G401.6 (cell line): ENCODE measurements at regions not wholly inside any gene's neighbourhood (a gene's known extent, or its start where the extent isn't known, plus 50 kb on each side); places are given as distances from the start of the nearest gene placed in this dataset.

ENCODE experiments used
- FAIRE-seq: peaks from 2 replicates; lab custom pipeline; 2012; peaks lifted over from hg19 to GRCh38; lab: Jason Lieb, UNC

DNA sequence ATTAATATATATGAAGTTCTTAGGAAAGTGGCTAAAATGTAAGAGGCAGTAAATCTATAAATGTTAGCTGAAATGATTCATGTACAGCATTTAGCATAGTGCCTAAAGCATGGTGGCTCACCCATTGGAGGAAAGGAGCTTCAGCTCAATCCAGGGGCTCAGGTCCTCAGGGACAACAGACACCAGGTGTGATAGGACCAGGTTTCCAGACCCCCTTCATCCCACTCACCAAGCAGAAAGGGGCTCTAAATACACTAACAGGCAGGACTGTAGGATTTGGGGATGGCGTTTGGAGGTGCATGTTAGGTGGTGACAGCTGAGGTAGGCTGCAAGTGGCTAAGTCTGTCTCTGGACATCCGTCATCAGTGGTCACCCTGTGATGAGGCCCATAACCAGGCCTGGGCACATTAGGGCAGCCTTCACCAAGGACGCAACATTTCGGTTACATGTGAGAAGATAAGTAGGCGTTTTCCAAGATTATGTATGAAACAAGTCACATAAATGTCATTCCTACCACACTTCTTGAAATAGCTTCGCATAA, 233.1 kb downstream of the C1orf94 start:
- no peak for FAIRE-seq

DNA sequence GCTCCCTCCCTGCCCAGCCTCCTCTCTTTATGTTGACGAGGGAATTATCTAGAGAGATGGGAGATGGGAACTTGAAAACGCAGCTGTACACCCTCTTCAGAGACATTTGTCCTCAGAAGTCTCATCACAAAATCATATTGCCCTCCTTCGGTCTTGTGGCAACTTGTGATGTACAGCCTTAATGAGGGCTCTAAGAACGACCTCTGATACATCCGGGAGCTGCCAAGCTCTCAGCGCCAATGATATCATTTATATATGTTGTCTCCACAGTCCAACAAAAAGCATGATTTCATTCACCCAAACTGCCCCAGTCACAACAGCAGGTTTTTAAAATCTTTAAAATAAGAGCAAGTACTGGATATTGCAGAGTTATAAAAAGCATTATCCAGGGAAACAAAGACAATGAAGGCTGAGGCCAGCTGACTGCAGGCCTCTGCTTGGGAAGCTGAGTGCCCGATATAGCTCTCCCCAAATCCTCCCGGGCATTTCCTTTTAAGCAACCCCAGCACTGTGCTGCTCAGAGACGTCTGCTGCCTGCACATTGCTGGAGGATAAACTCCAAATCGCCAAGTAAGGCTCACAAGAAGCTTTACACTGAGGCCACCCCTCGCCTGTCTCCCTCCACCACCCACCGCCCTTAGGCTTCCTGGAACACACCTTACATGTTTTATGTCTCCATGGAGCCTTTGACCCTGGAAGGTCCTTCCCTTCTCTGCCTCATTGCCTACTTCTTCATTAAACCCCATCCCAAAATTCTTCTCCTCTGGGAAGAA, 236.1 kb downstream of the C1orf94 start:
- FAIRE-seq: no peak

DNA sequence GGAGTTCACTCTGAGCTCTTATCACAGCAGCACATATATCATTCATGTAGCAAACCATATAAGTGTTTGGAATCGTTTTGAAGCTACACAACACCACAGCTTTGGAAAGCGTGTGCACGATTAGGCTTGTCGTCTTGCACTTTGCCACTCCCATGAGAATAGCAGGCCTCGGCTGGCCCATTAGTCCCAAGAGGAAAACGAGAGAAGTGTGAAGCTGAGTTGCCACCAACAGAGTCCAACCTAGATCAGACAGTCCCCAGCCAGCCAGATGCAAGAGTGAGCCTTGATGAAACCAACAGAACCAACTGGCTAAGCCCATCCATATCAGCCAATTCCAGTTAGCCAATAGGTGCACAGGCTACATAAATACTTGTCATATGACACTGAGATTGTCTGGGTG, 238.4 kb downstream of the C1orf94 start:
- FAIRE-seq: no peak

DNA sequence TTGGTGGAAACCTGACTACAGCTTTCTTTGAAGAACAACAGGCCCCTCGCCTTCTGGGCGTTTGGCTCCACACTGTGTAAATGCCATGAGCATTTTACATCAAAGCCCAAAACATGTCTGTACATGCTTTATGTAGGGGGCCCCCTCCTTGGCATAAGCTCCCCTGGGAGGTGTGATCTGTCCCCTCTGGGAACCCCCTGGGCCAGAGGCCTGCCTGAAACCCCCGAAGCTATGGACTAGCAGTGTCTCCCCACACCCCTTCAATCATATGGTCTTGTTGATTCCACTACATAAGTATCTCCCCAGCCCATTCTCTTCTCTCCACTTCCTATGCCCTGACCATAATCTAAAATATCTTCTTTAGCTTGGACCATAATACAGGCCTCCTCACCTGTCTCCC, 241.5 kb downstream of the C1orf94 start:
- no peak for FAIRE-seq

DNA sequence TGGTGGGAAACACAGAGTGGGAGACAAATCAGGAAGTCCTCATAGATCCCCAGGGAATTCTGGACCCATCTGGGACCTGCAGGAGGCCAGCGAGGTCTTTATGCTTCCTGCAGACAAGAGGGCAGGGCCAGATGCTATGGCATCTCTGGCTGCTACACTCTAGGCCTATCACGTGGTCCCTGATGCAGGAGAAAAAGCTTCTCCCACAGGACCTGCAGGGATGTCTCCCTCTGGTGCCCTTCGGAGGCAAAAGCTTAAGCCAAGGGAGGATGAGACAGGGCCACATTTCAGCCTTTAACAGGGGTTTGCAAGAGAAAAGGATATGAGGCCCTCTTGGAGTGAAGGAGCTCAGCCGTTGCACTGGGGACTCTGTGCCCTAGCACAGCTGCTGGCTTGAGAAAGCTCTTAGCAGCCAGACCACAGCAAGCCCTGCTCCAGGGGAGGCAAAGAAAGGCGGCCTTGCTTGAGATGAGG, 243.0 kb downstream of the C1orf94 start:
- no peak for FAIRE-seq

DNA sequence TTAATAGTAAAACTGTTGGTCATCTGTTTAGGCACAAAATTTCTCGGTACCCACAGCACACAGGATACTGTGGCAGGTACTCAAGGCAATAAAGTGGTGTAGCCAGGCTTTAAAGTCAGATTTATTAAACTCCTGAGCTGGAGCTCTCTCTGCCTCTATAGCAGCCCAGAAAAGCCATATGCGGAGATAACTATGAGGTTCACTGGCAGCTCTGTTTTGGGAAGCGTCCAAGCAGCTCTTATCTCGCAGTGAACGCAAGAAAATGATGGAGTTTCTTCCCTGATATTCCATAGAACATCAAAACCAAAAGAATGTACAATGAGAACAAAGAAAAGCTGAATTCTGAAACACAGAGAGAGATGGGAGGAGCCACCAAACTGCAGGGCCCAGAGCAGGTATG, 248.3 kb downstream of the C1orf94 start:
- FAIRE-seq: no peak

DNA sequence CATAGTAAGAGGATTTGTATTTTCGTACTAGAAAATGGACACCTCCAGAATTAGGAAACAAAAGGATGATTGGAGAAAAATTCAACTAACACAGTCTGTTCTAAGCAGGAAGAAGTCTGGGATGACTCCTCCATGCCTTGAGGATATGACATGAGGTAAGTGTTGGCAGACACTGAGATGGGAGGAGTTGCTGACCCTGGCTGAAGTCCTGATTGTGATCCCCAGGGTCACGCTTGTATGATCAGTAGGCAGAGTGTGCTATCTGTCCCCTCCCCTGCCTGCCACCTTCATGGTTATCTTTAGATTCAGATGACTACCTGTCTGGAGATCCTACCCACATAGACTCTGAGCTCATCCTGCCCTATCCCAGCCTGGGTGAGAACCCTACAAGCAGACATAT, 249.1 kb downstream of the C1orf94 start:
- FAIRE-seq: no peak

DNA sequence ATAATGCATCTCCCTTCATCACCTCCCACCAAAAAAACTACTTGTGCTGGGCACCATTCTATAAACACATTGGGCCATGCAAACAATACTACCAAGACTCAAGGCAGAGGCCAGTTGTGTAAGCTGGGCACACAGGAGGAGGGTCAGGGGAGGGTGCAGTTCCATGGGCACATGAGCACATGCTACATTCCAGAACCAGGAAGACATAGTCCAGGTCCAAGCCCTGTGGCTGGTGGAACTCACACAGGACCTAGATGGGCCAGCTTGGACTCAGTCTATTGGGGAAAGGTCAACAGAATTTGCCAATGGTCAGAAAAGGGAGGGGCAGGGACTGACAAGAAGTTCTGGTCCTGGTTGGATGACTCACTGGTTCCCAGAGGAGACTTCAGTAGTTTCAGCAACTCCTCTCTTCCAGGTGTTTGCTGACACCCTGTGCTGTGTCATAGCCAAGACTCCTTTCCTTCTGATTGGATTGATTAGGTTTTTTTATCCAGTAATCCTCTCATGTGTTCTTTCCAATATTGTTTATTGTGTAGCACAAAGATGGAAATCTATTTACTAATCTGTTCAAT, 249.7 kb downstream of the C1orf94 start:
- no peak for FAIRE-seq

DNA sequence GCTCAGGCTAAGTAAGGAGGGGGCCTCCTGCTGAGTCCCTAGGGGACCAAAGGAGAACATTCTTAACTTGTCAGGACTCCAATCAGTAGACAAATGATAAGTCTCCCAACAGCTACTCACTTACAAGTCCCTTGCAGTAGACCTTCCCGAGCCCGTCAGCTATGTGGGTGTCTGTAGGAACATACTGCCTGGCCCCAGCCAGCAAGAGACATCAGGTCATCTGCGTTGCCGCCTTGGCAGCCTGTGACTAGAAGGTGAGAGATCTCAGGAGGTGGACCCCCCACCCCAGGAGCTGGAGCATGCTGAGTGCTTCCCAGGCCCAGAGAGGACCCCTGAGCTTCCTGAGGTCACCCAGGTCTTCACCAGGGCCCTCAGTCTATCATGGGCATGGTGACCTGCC, 250.5 kb downstream of the C1orf94 start:
- no peak for FAIRE-seq

DNA sequence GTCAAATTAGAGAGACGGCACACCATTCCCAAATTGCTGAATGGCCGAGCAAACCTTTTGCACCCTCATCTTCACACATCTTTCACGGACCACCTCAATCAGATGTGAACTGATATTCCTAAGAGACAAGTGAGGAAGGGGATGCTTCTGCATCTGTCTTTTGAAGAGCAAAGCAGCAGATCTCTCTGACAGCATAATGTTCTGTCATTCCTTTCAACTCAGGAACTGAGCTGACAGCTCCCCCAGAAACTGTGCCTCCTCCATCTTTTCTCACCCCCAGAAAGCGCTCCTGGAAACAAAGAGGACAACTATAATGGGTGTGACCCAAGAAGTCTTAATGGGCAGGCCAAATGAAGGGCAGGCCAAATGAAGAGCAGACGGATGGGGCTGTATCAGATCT, 256.4 kb downstream of the C1orf94 start:
- FAIRE-seq: no peak

DNA sequence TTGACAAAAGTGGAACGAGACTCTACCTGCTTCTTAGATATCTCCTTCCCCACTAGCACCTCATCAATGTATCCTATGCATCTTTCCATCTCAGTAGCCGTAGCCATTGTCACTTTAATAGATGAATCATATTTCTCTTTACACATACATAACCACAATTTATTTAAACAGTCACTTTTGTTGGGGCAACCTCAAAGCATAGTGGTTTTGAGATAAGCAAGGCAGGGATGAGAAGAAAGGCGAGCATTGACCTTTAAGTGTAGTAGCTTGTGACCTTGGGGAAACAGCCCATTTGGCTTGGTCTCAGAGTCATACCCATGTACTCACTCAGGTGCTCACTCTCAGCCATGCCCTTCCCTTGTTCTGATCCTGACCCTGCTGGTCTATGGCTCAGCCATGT, 260.1 kb downstream of the C1orf94 start:
- no peak for FAIRE-seq

DNA sequence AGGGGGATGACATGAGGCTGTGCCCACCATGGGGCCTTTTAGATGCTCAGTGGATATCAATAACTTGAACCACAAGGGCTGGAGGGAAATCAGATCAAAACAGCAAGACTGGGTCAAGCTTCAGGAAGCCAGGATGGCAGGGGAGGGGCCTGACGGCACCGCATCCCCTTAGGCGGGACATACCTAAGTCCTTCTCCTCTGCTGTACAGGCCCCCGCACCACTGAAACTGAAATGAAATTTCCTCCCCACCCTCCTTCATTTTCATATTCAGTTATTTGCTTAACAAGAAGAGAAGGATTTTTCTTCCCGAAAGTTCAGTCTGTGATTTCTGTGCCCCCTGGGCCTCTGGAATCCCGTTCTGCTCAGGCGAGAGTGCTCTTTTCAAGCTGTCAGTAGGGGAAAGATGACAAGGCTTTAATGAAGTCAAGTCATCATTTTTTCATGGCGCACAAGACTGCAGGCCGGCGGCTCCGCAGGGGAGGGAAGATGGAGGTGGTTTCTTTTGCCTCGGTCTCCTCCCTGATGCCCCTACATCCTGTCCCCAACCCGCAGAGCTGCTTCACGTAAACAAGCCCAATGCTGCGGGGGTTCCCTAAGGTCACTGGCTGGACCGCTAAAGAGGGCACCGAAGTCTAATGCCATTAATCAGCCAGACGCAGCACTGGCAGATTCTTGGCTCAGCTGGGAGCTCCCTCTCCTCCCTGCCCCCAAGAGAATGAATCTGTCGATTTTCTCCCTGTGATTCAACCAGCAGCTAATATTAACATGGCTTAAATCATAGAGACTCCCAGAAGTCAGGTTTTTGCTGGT, 264.8 kb downstream of the C1orf94 start:
- FAIRE-seq: no peak

DNA sequence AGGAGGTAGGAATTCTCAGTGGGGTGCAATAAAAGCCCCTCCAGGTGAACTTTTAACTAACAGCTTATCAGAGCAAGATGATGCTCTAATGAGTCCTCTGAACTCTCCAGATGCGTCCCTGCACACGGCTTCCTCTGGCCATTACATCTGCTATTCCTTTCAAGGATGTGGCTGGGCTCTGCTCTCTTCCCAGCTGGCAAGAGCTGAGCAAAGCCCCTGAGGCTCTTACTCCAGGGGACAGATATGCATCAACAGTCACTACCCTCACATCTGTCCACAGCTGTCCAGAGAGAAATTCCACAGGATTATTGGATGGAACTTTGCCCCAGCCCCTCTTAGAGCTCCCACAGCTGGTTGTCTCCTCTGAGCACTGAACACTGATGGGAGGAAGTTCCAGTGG, 267.8 kb downstream of the C1orf94 start:
- no peak for FAIRE-seq

DNA sequence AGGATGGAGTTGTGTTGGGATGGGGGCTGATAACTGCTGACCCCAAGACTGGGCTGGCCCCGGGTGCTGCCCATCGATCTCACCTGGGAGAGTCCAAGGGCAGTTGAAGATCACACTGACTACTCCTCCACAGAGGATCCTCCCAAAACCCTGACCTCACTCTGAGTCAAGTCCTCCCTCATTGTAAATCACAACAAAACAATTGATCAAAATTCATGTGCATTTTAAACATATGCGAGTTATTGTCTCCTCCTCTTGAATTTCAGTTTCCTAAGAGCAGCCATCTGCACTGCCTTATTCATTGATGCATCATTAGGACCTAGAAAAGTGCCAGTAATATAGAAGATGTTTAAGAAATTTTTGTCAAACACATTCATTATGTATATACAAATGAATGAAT, 273.6 kb downstream of the C1orf94 start:
- FAIRE-seq: no peak

DNA sequence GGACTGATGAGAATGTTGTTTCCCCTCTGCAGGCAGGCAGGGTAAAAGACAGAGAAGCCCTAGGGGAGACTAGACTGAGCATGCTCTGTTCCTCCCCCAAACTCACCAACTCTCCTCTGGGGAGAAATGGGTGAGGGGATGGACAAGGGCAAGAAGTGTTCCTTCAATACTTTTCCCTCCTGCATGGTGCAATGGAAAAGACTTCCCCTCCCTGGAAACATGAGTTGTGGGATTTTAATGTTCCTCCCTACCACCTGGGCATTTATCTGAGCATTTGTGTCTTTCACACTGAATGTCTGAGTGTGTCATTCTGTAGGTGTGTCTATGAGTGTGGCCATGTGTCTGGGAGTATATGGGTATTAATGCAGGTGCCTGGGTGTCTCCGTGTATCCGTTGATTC, 275.7 kb downstream of the C1orf94 start:
- no peak for FAIRE-seq

DNA sequence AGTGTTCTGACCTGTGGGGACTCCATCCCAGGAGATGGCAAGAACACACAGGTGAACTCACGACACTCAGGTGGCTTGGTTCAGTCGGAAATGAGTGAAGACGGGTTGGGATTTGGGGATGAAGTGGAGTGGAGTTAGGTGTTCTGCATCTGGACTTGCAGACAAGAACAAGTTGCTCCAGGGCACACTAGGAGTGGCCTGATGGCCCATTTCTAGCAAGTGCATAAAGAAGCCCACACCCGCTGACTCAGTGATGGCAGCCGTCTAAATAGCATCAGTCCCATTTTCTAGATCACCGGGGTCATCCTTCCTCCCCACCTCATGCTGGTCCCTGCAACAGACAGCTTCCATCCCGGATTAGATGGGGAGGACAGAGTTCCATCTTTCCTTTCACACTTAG, 278.4 kb downstream of the C1orf94 start:
- FAIRE-seq: no peak

DNA sequence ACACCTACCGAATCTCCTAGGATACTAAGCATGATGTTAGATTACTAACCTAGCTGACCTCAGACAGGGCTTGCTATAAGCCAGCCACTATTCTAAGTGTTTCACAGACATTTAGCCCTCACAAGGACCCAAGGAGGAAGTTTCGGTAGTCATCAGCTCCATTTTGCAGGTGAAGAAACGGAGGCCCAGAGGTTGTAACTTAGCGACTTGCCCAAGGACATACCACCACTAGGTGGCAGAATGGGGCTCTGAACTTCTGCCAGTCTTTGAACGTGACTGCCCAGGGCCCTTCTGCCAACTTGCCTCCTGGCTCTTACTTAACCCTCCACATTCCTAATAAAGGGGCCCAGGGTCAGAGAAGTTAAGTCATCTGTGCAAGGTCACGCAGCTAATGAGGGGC, 283.5 kb downstream of the C1orf94 start:
- no peak for FAIRE-seq

DNA sequence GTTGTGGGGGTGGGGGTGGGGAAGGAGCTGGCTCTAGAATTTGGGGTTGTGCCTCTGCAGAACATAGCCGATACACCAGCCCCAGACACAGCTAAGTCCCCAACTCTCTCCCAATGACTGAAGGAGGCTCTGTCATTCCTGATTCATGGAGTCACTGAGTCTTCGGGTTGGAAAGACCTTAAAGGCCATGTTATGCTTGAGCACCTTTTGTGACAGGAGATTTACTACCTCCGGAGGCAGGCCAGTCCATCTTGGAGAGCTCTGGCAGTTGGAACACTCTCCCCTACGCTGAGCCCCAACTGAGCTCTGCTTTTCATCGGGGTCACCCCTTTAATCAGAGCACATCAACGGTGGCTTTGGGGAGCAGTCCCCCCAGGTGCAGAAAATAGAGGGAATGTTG, 284.4 kb upstream of the GJB5 start:
- FAIRE-seq: no peak

DNA sequence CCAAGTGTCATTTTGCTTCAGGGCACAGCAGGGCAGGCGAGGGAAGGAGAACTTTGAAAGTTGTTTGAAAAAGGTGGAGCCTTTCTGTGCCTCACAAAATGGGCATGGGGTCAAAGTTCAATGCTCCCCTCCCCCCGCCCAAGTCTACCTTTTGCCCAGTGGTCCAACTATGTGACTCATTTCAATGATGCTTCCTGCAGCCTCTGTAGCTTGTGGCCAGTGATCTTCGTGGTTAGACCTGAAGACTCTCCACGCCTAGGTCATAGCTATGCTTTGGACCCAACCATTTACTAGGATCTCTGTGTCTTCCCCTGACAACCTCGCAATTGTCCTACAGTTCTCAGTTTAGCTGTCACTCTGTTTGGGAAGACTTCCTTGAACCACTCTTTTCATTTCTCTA, 280.3 kb upstream of the GJB5 start:
- FAIRE-seq: no peak

DNA sequence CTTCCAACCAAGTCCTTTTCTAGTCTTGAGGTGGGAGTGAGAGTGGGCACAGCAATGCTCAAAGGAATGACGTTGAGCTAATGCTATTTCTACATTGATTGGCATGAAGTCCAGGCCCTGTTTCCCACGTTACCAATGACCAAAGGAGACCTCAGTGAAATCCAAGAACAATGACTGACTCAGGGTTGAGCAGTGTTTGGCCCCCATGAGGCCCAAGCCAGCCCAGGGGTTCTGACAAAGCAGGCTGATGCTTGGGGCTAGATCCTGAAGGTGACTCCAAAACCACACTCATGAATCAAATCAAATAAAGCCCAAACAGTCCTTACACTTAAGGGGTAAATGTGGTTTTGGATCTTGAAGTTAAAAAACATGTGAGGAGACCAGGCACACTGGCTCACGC, 278.5 kb upstream of the GJB5 start:
- no peak for FAIRE-seq

DNA sequence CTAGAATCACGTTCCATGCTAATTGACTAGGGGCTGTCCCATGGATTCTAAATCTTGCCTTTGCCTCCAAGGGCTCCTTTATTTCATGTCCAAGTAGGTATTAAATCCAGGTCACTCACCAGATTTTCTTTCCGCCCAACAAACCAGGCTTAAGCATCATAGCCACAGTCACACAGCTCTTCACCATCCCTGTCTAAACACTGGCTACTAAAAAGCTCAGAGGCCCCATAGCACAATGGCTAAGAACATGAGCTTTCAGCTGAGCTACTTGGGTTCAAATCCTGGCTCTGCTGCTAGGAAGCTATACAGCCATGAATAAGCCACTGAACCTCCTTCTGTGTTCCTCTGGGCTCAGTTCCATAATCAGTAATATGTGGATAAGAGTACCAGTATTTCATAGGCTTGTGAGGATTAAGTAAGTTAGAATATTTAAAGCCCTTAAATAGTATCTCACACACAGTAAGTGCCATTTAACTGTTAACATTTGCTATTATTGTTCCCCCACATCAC, 277.2 kb upstream of the GJB5 start:
- FAIRE-seq: no peak

DNA sequence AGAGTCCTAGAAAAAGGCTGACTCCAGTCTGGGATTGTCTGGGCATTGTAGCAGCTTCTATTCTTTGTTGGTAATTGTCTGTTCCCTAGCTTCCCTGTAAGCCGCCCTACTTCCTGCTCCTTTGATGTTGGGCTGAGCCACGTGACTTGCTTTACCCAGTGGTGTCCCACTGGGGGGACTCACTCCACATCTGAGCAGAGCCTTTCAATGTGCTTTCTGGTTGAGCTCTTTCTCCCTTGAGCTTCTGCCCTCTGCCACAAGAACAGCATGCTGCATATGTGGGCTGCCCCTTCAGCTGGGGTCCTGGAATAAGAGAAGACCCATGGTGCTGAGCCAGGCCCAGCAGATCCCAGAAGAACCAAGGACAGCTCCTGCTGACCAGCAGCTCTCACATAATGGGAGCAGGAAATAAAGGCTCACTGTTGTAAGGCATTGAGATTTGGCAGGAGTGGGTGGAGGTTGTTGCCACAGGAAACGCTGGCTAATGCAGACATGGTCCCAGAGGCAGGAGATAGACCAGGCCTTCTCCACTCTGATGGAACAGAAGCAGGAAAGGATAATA, 276.3 kb upstream of the GJB5 start:
- no peak for FAIRE-seq

DNA sequence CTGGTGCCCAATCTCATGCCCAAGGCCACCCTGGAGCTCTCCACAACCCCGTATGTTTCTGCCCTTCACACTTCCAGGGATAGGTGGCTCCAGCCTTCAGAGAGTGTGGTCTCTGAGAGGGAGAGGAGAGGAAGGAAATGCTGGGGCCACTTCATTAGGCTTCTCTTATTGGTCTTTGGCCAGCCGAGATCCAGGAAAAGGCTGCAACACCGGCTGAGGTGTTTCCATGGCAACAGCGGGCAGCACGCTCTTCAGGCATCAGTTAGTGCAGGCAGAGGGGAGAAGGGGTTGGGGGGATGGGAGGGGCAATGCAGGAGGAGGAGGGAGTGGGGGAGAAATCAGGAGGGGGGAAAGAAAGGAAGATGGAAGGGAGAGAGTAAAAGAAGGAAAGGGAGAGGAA, 275.1 kb upstream of the GJB5 start:
- no peak for FAIRE-seq
